SH-SY5Y (cell line): ENCODE measurements at regions not wholly inside any gene's neighbourhood (a gene's known extent, or its start where the extent isn't known, plus 50 kb on each side); places are given as distances from the start of the nearest gene placed in this dataset.

Experiments
- GATA2 ChIP-seq: IDR thresholded peaks from 2 replicates; pipeline ENCODE4 v1.6.1; 2011; ENCODE audit warnings: mild to moderate bottlenecking, low read depth, low read length
- GATA3 ChIP-seq: IDR thresholded peaks from 2 replicates; pipeline ENCODE4 v1.6.1; 2011; ENCODE audit warnings: low read depth, mild to moderate bottlenecking, low read length, moderate library complexity

DNA sequence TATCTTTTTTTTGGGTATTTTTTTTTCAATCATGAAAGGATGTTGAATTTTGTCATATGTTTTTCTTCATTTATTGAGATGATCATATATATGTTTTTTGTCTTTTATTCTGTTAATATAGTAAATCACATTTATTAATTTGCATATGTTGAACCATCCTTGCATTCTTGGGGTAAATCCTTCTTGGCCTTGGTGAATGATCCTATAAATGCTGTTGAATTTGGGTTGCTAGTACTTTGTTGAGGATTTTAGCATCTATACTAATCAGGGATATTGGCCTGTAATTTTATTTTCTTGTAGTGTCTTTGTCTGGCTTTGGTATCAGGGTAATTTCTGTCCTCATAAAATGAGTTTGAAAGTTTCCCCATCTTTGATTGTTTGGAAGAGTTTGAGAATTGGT, 199.9 kb downstream of the B3GLCT start:
- TF ChIP-seq GATA2 (no peak), GATA3 (no peak)
